PFSK-1 (cell line): ENCODE measurements at regions not wholly inside any gene's neighbourhood (a gene's known extent, or its start where the extent isn't known, plus 50 kb on each side); places are given as distances from the start of the nearest gene placed in this dataset.

Experiments
- POLR2AphosphoS5 ChIP-seq: IDR thresholded peaks from 2 replicates; pipeline ENCODE4 v1.6.1; 2012; ENCODE audit warnings: low read depth, mild to moderate bottlenecking, control low read depth, low read length, moderate library complexity
- TAF1 ChIP-seq: IDR thresholded peaks from 2 replicates; pipeline ENCODE4 v1.6.1; 2012; ENCODE audit warnings: low read length, control low read depth, borderline replicate concordance; ENCODE audit not compliant: insufficient read depth

DNA sequence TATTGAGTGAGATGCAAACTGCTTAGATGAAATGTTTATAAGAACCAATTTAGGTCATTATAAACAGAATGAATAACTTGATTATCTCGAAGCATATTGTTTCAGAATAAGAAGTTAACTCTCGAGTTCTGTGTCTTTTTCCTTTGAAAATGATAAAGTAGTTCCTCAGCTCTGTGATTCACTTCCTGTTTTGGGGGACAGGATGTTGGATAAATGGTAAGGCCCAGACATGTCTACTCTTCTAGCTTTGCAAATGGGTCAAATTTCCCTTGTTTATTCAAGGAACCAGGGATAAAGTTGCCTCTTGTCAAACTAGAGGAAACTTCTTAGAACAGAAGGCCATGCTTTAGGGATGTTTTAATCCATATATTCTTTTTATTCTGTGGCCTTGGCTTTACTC lies 246.9 kb downstream of the SOX4 start:
- TF ChIP-seq POLR2AphosphoS5 (no peak), TAF1 (no peak)
